ENCODE measurements at regions not wholly inside any gene's neighbourhood (a gene's known extent, or its start where the extent isn't known, plus 50 kb on each side); places are given as distances from the start of the nearest gene placed in this dataset.

DNA sequence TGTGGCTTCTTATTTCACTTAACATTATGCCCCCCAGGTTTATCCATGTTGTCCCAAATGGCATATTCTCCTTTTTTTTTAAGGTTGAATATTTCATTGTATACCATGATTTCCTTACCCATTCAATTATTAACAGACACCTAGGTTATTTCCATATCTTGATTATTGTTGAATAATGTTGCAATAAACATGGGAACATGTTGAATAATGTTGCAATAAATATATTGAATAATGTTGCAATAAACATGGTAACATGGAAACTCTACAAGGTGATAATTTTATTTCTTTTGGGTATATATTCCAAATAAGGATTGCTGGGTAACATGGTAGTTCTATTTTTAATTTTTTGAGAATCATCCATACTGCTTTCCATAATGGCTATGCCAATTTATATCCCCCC, 648.1 kb downstream of the MMUT start:
- intact Hi-C loops (cut with DNase I), result no loop called here
- Histone ChIP-seq H3K4me3 (no peak overlapping the region), H3K27ac (no peak overlapping the region), H3K4me1 (no peaks in the 10 kb centered on the region), H3K36me3 (no peaks in the 10 kb centered on the region), H3K27me3 (no peaks in the 10 kb centered on the region), H3K9me3 (no peaks in the 10 kb centered on the region)
- TF ChIP-seq CTCF (IDR thresholded peaks at IDR 0.05), result no peak
- ATAC-seq (no peak), DNase-seq (no peak)

GRCh38 chr6:48813836-48814235, 649.2 kb downstream of the MMUT start:
- TF ChIP-seq CTCF (IDR thresholded peaks at IDR 0.05), result no peak
- Histone ChIP-seq H3K9me3 (no peaks in the 10 kb centered on the region), H3K36me3 (no peaks in the 10 kb centered on the region), H3K4me3 (no peak overlapping the region), H3K4me1 (no peaks in the 10 kb centered on the region), H3K27ac (no peak overlapping the region), H3K27me3 (no peaks in the 10 kb centered on the region)
- intact Hi-C loops (cut with DNase I), result no loop called here
- ATAC-seq (no peak), DNase-seq (no peak)

DNA sequence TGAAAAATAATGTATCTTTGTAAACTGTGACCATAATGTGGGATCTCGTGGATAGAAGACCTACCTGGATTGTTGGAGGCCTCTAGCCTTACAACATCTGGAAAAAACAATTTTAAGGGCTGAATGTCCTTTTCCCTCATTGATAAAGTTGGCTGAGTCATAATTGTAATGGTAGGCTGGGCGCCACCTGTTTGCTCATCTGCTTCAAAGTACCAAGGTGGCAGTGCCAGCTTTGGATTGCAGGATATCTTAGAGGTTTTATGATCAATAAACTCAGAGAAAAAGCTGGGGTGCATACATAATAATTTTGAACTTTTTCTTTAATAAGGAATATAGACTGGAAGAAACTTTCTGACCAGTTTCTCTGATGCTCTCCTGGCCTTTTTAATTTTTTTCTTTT, 653.4 kb downstream of the MMUT start:
- DNase-seq (no peak), ATAC-seq (no peak)
- H3K36me3 ChIP-seq, result no peaks in the 10 kb centered on the region
- no peak overlapping the region for H3K27ac ChIP-seq
- TF ChIP-seq CTCF (IDR thresholded peaks at IDR 0.05), result no peak
- intact Hi-C loops (cut with DNase I), result no loop called here
- H3K4me1 ChIP-seq, result no peaks in the 10 kb centered on the region
- H3K9me3 ChIP-seq, result no peaks in the 10 kb centered on the region
- H3K4me3 ChIP-seq, result no peak overlapping the region
- H3K27me3 ChIP-seq, result no peaks in the 10 kb centered on the region

- no peaks in the 10 kb centered on the region for H3K4me1 ChIP-seq
- no peaks in the 10 kb centered on the region for H3K27me3 ChIP-seq
- no peaks in the 10 kb centered on the region for H3K9me3 ChIP-seq
- ATAC-seq, result no peak
- H3K36me3 ChIP-seq, result no peaks in the 10 kb centered on the region
- H3K4me3 ChIP-seq, result no peak overlapping the region
- intact Hi-C loops (cut with DNase I), result no loop called here
- TF ChIP-seq CTCF (IDR thresholded peaks at IDR 0.05), result no peak
- no peak overlapping the region for H3K27ac ChIP-seq
- no peak for DNase-seq
These were observed 653.8 kb downstream of the MMUT start for GRCh38 chr6:48809245-48809644.

GRCh38 chr6:48798296-48798695, 664.8 kb downstream of the MMUT start:
- intact Hi-C loops (cut with DNase I), result no loop called here
- Histone ChIP-seq H3K4me1 (no peaks in the 10 kb centered on the region), H3K4me3 (no peak overlapping the region), H3K36me3 (no peaks in the 10 kb centered on the region), H3K9me3 (no peaks in the 10 kb centered on the region), H3K27ac (no peak overlapping the region), H3K27me3 (no peaks in the 10 kb centered on the region)
- no peak for ATAC-seq
- TF ChIP-seq CTCF (IDR thresholded peaks at IDR 0.05), result no peak
- no peak for DNase-seq

DNA sequence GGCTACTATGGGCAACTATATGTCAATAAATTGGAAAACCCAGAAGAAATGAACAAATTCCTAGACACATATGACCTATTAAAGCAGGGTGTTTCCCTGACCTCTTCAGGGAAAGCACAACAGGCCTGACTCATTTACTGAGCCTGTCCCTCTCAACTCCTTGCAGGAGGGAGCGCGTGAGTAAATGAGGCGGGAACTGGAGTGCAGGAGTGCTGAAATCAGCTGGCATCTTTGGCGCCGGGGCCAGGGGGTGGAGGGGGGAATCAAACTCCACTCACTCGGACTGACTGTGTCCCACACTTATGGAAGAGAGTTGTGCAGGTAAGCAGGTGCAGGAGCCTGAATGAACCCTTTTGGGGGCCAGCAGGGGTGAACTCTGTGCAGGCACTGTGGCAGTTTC, 671.2 kb upstream of the PTCHD4 start:
- ATAC-seq, result no peak
- TF ChIP-seq CTCF (IDR thresholded peaks at IDR 0.05), result no peak
- Histone ChIP-seq H3K36me3 (no peaks in the 10 kb centered on the region), H3K27me3 (no peaks in the 10 kb centered on the region), H3K9me3 (no peaks in the 10 kb centered on the region), H3K4me1 (no peaks in the 10 kb centered on the region), H3K4me3 (no peak overlapping the region), H3K27ac (no peak overlapping the region)
- intact Hi-C loops (cut with DNase I), result no loop called here
- no peak for DNase-seq
